HG02870 (cell line): ENCODE measurements at regions not wholly inside any gene's neighbourhood (a gene's known extent, or its start where the extent isn't known, plus 50 kb on each side); places are given as distances from the start of the nearest gene placed in this dataset.
A peak's percentile ranks its signal among the peaks of the same experiment; 100 is the strongest.
"Not testable (repeated sequence)": the region's sequence is repeated elsewhere in the genome, so short reads cannot be mapped to it uniquely, and the experiment has no call there.

ENCODE experiments used
- ATAC-seq: cut with Tn5 transposase; IDR thresholded peaks from one replicate; pipeline ENCODE4 v1.9.1; 2021; ENCODE audit warnings: mild to moderate bottlenecking, moderate library complexity; ENCODE audit not compliant: unreplicated experiment

- no peak for ATAC-seq
These were observed 183.3 kb upstream of the JUN start for GRCh38 chr1:58966917-58967740.

GRCh38 chr1:58968360-58968952 lies 184.6 kb upstream of the JUN start:
- ATAC-seq, result peak; percentile 89

- not testable (repeated sequence) for ATAC-seq
These were observed 185.3 kb upstream of the JUN start for GRCh38 chr1:58969176-58969575.

- no peak for ATAC-seq
These were observed 187.8 kb upstream of the JUN start for GRCh38 chr1:58971629-58972140.

DNA sequence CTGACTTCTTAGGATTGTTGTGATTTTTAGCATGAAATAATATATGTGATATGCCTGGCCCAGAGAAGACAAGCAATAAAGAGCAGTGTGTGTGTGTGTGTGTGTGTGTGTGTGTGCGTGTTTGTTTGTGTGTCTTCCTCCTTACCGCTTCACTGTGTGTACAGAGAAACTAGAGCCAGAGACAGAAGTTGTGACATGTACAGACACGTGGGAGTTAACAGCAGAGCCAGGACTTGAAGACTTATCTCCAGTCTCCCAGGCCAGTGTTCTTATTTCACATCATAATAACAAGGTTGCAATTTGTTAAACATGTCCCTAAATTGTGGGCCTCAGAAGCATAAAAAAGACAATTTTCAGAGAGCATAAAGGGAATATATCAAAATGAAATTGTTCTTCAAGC lies 192.0 kb upstream of the JUN start:
- no peak for ATAC-seq

GRCh38 chr1:58976294-58976693 lies 192.4 kb upstream of the JUN start:
- no peak for ATAC-seq

DNA sequence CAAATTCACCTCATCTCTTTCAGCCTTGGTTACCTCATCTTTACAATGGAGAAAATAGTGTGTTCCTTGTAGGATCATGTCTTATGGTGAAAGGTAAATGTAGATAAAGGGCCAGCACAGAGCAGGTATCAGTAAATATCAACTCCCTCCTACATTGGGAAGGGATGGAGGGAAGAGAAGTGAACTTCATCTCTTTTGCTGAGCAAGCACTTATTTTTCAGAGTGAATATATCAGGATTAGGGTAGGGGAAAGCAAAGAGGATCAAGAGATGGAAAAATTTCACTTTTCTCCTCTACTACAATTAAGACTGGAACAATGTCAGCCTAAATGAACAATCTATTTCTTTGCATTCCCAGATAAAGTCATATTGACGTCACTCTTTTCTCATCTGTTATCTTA lies 193.8 kb upstream of the JUN start:
- no peak for ATAC-seq

- ATAC-seq, result no peak
These were observed 194.2 kb upstream of the JUN start for GRCh38 chr1:58978096-58978495.

- no peak for ATAC-seq
These were observed 195.2 kb upstream of the JUN start for GRCh38 chr1:58979086-58979485.

DNA sequence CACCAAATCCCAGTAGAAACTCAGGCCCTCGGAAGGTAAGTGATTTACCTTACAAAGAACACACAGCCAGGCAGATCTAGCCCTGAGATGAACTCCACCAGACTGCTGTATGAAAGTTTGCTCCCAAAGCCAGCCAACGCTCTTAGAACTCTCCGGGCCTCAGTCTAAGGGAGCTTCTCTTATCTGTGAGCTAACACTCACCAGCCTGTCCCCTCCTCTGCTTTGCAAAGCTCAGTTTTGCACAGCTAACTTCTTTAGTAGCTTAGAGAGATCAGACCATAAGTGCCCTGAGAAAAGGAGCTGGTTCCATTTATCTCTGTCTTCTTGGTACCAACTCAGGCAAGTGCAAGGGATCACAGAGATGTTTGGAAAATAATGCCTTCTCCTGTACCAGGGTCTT lies 195.8 kb upstream of the JUN start:
- ATAC-seq, result no peak

DNA sequence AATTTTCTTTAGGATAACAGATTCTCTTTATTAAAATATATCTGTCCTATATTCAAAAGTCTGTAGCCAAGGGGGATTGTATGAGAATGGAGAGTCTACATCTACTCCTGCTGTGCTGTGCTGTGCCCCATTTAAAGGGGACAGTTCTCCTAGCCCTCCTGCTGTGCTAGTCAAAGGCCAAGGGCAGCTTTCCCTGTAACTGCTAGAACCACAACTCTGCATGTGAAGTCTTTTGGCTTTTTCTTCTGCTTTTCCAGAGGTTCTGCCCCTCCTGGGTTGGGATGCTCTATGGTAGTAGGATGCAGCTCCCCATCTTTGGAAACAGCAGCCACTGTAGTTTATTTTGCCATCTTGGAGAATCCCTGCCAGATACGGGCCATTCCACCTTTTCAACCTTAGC lies 197.5 kb upstream of the JUN start:
- no peak for ATAC-seq

GRCh38 chr1:58982259-58982998 lies 198.6 kb upstream of the JUN start:
- no peak for ATAC-seq

GRCh38 chr1:58983162-58983561 lies 199.3 kb upstream of the JUN start:
- ATAC-seq, result no peak

DNA sequence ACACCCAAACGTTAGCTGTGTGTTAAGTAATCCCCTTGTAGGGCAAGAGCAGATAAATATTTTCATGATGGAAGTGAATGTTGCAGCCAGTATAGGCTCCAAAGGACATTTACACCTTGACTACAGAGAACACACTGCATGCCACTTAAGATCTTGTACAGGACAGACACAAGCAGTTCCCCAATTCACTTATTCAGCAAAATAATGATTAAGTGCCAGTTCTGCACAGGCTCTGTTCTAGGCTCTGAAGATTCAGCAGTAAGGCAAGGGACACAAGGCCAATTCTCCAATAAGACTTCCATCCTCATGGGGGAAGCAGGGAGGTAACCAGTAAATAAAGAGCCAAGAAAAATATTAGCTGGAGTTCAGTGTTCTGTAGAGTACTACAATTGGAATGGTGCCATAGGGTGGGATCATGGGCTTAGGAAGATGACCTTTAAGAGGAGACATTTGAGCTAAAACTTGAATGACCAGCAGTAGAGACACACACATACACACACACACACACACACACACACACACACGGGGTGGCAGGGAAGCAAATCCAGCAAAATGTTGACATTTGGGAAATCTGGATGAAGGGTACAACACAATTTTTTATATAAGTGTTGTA lies 199.9 kb upstream of the JUN start:
- no peak for ATAC-seq

DNA sequence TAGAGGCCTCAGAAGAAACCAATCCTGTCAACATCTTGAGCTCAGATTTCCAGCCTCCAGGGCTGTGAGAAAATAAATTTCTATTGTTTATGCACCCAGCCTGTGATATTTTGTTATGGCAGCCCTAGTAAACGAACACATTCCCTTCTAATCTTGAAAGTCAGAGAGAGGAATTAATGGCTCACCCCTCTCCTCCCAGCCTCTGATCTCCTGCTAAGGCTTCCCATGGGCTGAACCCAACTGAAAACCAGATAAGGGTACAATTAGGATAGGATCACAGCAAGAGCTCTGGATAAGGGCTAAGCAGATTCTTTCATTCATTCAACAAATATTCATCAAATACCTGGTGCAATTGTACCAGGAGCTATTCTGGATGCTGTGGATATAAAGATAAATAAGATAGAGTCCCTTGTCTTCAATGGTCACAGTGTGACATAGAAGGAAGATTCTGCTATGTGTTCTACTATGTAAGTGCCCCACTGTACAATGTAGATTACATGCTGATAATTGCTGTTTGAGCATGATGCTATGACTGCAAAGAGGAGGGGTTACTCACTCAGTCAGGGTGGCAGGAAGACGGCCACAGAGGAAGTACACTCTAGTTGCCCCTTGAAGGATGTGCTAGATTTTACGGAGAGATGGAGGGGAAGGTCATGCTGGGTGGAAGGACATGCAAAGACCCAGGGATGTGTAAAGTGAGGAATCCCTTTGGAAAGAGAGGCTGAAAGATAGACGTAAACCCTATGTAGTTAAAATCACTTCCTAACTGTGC lies 203.3 kb upstream of the JUN start:
- no peak for ATAC-seq

DNA sequence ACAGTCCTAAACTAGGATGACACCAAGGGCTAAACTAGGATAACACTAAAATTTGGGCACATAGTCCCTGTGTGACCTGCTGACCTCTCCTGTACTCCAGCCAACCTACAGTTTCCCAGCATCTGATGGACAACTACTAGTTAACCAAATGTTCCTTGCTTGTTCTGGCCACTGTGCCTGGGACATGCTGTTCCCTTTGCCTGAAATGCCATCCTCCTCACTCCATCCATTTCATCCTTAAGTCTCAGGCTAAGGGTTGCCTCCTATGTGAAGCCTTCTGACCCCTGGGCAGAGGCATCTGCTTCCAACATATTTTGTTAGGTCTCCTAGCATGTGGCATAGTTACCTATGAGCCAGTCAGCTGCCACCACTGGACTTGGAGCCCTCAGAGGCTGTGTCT lies 204.9 kb upstream of the JUN start:
- ATAC-seq, result no peak

DNA sequence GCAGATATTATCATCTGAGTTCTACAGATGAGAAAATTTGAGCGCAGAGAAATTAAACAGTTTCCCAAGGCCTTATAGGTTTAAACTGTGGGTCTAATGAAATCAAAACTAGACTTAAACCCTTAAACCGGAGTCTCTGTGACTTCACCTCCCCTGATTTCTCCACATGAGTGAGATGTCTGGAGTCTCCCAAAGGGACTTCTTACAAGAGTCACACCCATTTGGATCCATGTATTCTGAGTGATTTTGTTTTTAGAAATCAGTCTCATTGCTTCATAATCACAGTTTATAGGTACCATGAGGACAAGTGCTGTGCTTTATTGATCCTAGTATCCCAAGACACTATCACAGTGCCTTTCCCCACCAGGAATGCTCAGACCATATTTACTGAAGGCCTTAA lies 206.0 kb upstream of the JUN start:
- no peak for ATAC-seq

DNA sequence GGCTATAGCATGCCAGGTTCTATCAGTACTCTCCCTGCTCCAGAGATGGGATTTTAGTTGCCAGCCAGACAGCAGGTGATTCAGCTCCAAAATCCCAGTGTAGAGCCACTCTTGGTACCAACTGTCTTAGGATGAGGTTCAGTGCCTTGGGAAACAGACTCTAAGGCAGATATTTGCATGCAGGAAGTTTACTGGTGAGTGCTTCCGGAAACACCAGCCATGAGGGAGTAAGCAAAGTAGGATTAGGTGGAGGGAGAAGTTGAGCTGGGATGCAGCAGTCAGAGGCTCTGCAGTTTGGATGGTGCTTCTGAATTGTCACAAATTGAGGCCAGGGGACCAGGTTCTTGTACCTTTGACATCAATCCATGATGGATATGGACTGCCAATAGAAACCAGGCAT lies 207.5 kb upstream of the JUN start:
- no peak for ATAC-seq

DNA sequence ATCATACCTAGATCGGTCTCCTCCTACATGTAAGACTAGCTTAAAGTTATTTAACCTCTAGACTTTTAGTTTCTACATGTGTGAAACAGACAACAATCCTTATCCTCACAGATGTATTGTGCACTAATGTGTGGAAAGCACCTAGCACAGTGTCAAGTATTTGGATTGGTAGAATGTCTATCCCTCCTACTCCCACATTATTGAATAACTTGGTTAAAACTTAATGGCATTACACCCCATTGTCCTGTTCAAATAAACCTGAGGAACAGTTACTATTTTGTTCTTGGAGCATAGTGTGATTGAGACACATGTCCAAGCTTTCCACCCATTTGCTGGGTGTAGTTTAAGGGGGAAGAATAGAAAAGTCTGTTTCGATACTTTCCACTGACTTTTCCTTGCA lies 208.8 kb upstream of the JUN start:
- no peak for ATAC-seq

GRCh38 chr1:58993403-58993802 lies 209.6 kb upstream of the JUN start:
- ATAC-seq, result no peak

- no peak for ATAC-seq
These were observed 210.8 kb upstream of the JUN start for GRCh38 chr1:58994664-58995063.
